WTC11 (cell line): ENCODE measurements at regions not wholly inside any gene's neighbourhood (a gene's known extent, or its start where the extent isn't known, plus 50 kb on each side); places are given as distances from the start of the nearest gene placed in this dataset.

Experiments
- ATAC-seq: fragments of 200-7000 bp; cut with Tn5 transposase; 2 replicates; pipeline ENCODE4 v1.10.0; 2021; ENCODE audit warnings: mild to moderate bottlenecking, moderate library complexity
- CTCF ChIA-PET: fragments of 300-600 bp; sonication (Branson Sonifier 250); formaldehyde crosslinking; loops from one replicate; lab custom pipeline; 2021; ENCODE audit warnings: antibody characterized with exemption; lab: Charles Lee
- POLR2A ChIA-PET: fragments of 350-600 bp; sonication (Branson Sonifier 250); formaldehyde crosslinking; loops from one replicate; lab custom pipeline; 2021; ENCODE audit warnings: antibody characterized with exemption; lab: Charles Lee
- DNase-seq: peaks from one replicate; pipeline ENCODE4 v3.0.0; 2021; ENCODE audit warnings: low spot score
- H3K27ac Mint-ChIP-seq: 2 replicates; pipeline ENCODE4 v1.8.0; 2021; ENCODE audit warnings: mixed read lengths
- H3K27me3 Mint-ChIP-seq: 2 replicates; pipeline ENCODE4 v1.8.0; 2021; ENCODE audit warnings: low read depth, mild to moderate bottlenecking, moderate library complexity, mixed read lengths
- H3K36me3 Mint-ChIP-seq: 2 replicates; pipeline ENCODE4 v1.8.0; 2021; ENCODE audit warnings: mixed read lengths
- H3K4me1 Mint-ChIP-seq: 2 replicates; pipeline ENCODE4 v1.8.0; 2022; ENCODE audit warnings: mixed read lengths
- H3K4me3 Mint-ChIP-seq: 2 replicates; pipeline ENCODE4 v1.8.0; 2021; ENCODE audit warnings: mild to moderate bottlenecking, moderate library complexity, mixed read lengths
- H3K9me3 Mint-ChIP-seq: 2 replicates; pipeline ENCODE4 v1.8.0; 2021; ENCODE audit warnings: mixed read lengths
- AFF4 ChIP-seq: sonication (generic); formaldehyde crosslinking; IDR thresholded peaks from 2 replicates; pipeline ENCODE4 v1.8.1; 2023; ENCODE audit warnings: mild to moderate bottlenecking, missing genetic modification reagents, borderline replicate concordance
- AR ChIP-seq: fragments of 250-450 bp; sonication (Bioruptor Pico); IDR thresholded peaks from 2 replicates; pipeline ENCODE4 v1.9.0; 2021; ENCODE audit warnings: mild to moderate bottlenecking
- ARID4B ChIP-seq: sonication (generic); formaldehyde crosslinking; IDR thresholded peaks from 2 replicates; pipeline ENCODE4 v1.8.0; 2023; ENCODE audit warnings: missing genetic modification reagents, mild to moderate bottlenecking, borderline replicate concordance
- CBFB ChIP-seq: sonication (generic); formaldehyde crosslinking; IDR thresholded peaks from 2 replicates; pipeline ENCODE4 v1.8.1; 2022; ENCODE audit warnings: mild to moderate bottlenecking, low read depth, missing genetic modification reagents
- ETV6 ChIP-seq: sonication (generic); formaldehyde crosslinking; IDR thresholded peaks from 2 replicates; pipeline ENCODE4 v1.8.1; 2022; ENCODE audit warnings: mild to moderate bottlenecking, missing genetic modification reagents
- JAZF1 ChIP-seq: fragments of 250-450 bp; sonication (Bioruptor Pico); IDR thresholded peaks from 2 replicates; pipeline ENCODE4 v1.9.0; 2021; ENCODE audit warnings: moderate library complexity, mild to moderate bottlenecking, inconsistent platforms
- NR3C1 ChIP-seq: sonication (generic); formaldehyde crosslinking; conservative IDR thresholded peaks from 2 replicates; pipeline ENCODE4 v1.8.1; 2023; ENCODE audit warnings: low read depth, mild to moderate bottlenecking, missing genetic modification reagents
- PRRX2 ChIP-seq: fragments of 250-450 bp; sonication (Bioruptor Pico); IDR thresholded peaks from 2 replicates; pipeline ENCODE4 v1.8.0; 2021; ENCODE audit warnings: mild to moderate bottlenecking
- STAT6 ChIP-seq: sonication (generic); formaldehyde crosslinking; conservative IDR thresholded peaks from 2 replicates; pipeline ENCODE4 v1.8.1; 2023; ENCODE audit warnings: mild to moderate bottlenecking, low read depth, missing genetic modification reagents, moderate library complexity
- ZMAT4 ChIP-seq: fragments of 250-450 bp; sonication (Bioruptor Pico); IDR thresholded peaks from 2 replicates; pipeline ENCODE4 v1.9.0; 2021; ENCODE audit warnings: mild to moderate bottlenecking
- ZNF121 ChIP-seq: sonication (generic); formaldehyde crosslinking; IDR thresholded peaks from 2 replicates; pipeline ENCODE4 v1.8.0; 2023; ENCODE audit warnings: missing genetic modification reagents
- ZNF281 ChIP-seq: sonication (generic); formaldehyde crosslinking; IDR thresholded peaks from 2 replicates; pipeline ENCODE4 v1.8.0; 2023; ENCODE audit warnings: mild to moderate bottlenecking, missing genetic modification reagents
- ZNF425 ChIP-seq: fragments of 250-450 bp; sonication (Bioruptor Pico); conservative IDR thresholded peaks from 2 replicates; pipeline ENCODE4 v1.9.0; 2021; ENCODE audit warnings: mild to moderate bottlenecking

GRCh38 chr6:22068561-22069305 lies 228.1 kb downstream of the PRL start:
- Mint-ChIP-seq H3K4me3 (no peak overlapping the region), H3K36me3 (peaks cover 11% of the 10 kb centered on the region), H3K9me3 (peaks cover 2% of the 10 kb centered on the region; the same call in 1 of the 2 replicates), H3K27me3 (no peaks in the 10 kb centered on the region), H3K27ac (peak overlapping the region; percentile 25; the same call in 1 of the 2 replicates), H3K4me1 (peaks cover 38% of the 10 kb centered on the region)
- CTCF ChIA-PET, result no interaction called here
- POLR2A ChIA-PET, result interaction anchor here (0.6 kb wide), 2 partner anchors 27 to 194 kb away, joined by 3 read pairs; no protein-coding TSS in a partner anchor
- TF ChIP-seq NR3C1 (CRISPR knock-in tag), result no peak
- no peak for TF ChIP-seq ZMAT4 (CRISPR knock-in tag)
- TF ChIP-seq ARID4B, result no peak
- no peak for TF ChIP-seq ZNF281 (CRISPR knock-in tag)
- ATAC-seq (no peak), DNase-seq (no peak)

GRCh38 chr6:22069306-22069800 lies 227.5 kb downstream of the PRL start:
- peaks cover 38% of the 10 kb centered on the region for H3K4me1 Mint-ChIP-seq
- ChIA-PET CTCF (no interaction called here), POLR2A (interaction anchor here (0.6 kb wide), 1 partner anchor 27 kb away, joined by 3 read pairs; no protein-coding TSS in a partner anchor)
- H3K9me3 Mint-ChIP-seq, result peaks cover 8% of the 10 kb centered on the region; the same call in 1 of the 2 replicates
- H3K4me3 Mint-ChIP-seq, result no peak overlapping the region
- DNase-seq (no peak), ATAC-seq (no peak)
- peaks cover 12% of the 10 kb centered on the region for H3K36me3 Mint-ChIP-seq
- H3K27ac Mint-ChIP-seq, result no peak overlapping the region; the same call in 1 of the 2 replicates
- no peaks in the 10 kb centered on the region for H3K27me3 Mint-ChIP-seq
- TF ChIP-seq CBFB (CRISPR knock-in tag) (no peak), ETV6 (CRISPR knock-in tag) (no peak), ZNF425 (CRISPR knock-in tag) (no peak), ZNF121 (CRISPR knock-in tag) (no peak), AFF4 (CRISPR knock-in tag) (no peak), AR (CRISPR knock-in tag) (no peak), JAZF1 (CRISPR knock-in tag) (no peak), STAT6 (CRISPR knock-in tag) (no peak), PRRX2 (CRISPR knock-in tag) (no peak)
